H9 (cell line): ENCODE measurements at regions not wholly inside any gene's neighbourhood (a gene's known extent, or its start where the extent isn't known, plus 50 kb on each side); places are given as distances from the start of the nearest gene placed in this dataset.

ENCODE experiments used
- DNase-seq: peaks from one replicate; pipeline ENCODE4 v3.0.0-alpha.2; 2017
- H2AFZ ChIP-seq: one replicate; pipeline ENCODE4 v1.6.1; 2013; ENCODE audit warnings: mild to moderate bottlenecking, low read length, control low read depth, moderate library complexity
- H2AK5ac ChIP-seq: 2 replicates; pipeline ENCODE4 v1.6.1; 2013; ENCODE audit warnings: low read length, control low read depth, mixed read lengths; ENCODE audit not compliant: insufficient read length
- H2BK120ac ChIP-seq: one replicate; pipeline ENCODE4 v1.6.1; 2013; ENCODE audit warnings: low read depth, mild to moderate bottlenecking, low read length, control low read depth, inconsistent platforms; ENCODE audit not compliant: poor library complexity, severe bottlenecking
- H2BK12ac ChIP-seq: 2 replicates; pipeline ENCODE4 v1.6.1; 2013; ENCODE audit warnings: low read length, control low read depth, mixed read lengths, low read depth; ENCODE audit not compliant: insufficient read length
- H2BK15ac ChIP-seq: 2 replicates; pipeline ENCODE4 v1.6.1; 2013; ENCODE audit warnings: low read depth, low read length, control low read depth
- H2BK20ac ChIP-seq: one replicate; pipeline ENCODE4 v1.6.1; 2013; ENCODE audit warnings: low read depth, mild to moderate bottlenecking, low read length, control low read depth, inconsistent platforms; ENCODE audit not compliant: poor library complexity, severe bottlenecking
- H2BK5ac ChIP-seq: 2 replicates; pipeline ENCODE4 v1.6.1; 2013; ENCODE audit warnings: low read length, control low read depth, mixed read lengths; ENCODE audit not compliant: insufficient read length
- H3K14ac ChIP-seq: 2 replicates; pipeline ENCODE4 v1.6.1; 2013; ENCODE audit warnings: low read length, control low read depth; ENCODE audit not compliant: insufficient read depth
- H3K18ac ChIP-seq: 2 replicates; pipeline ENCODE4 v1.6.1; 2013; ENCODE audit warnings: low read depth, mild to moderate bottlenecking, mixed read lengths, low read length, control low read depth; ENCODE audit not compliant: insufficient read length
- H3K23ac ChIP-seq: 2 replicates; pipeline ENCODE4 v1.6.1; 2013; ENCODE audit warnings: low read length, control low read depth, mixed read lengths, low read depth; ENCODE audit not compliant: insufficient read length
- H3K23me2 ChIP-seq: 2 replicates; pipeline ENCODE4 v1.6.1; 2013; ENCODE audit warnings: low read depth, mild to moderate bottlenecking, mixed read lengths, low read length, control low read depth; ENCODE audit not compliant: insufficient read length, poor library complexity, severe bottlenecking
- H3K27ac ChIP-seq: 2 replicates; pipeline ENCODE4 v1.5.1; 2013; ENCODE audit warnings: low read length, control low read depth, mixed read lengths, low read depth; ENCODE audit not compliant: insufficient read length
- H3K27me3 ChIP-seq: 2 replicates; pipeline ENCODE4 v1.6.1; 2013; ENCODE audit warnings: low read length, control low read depth, inconsistent platforms; ENCODE audit not compliant: insufficient read depth
- H3K4ac ChIP-seq: 2 replicates; pipeline ENCODE4 v1.6.1; 2013; ENCODE audit warnings: low read depth, mild to moderate bottlenecking, control low read depth, inconsistent platforms, low read length, moderate library complexity
- H3K4me1 ChIP-seq: 2 replicates; pipeline ENCODE4 v1.6.1; 2013; ENCODE audit warnings: low read length, control low read depth, inconsistent platforms; ENCODE audit not compliant: insufficient read depth
- H3K4me2 ChIP-seq: 2 replicates; pipeline ENCODE4 v1.6.1; 2013; ENCODE audit warnings: low read length, control low read depth, mixed read lengths; ENCODE audit not compliant: insufficient read length, insufficient read depth
- H3K56ac ChIP-seq: 2 replicates; pipeline ENCODE4 v1.6.1; 2013; ENCODE audit warnings: low read depth, mild to moderate bottlenecking, mixed read lengths, low read length, control low read depth; ENCODE audit not compliant: insufficient read length
- H3K79me1 ChIP-seq: 2 replicates; pipeline ENCODE4 v1.6.1; 2013; ENCODE audit warnings: low read depth, mild to moderate bottlenecking, moderate library complexity, low read length, control low read depth, inconsistent platforms; ENCODE audit not compliant: insufficient read depth, poor library complexity, severe bottlenecking
- H3K79me2 ChIP-seq: 2 replicates; pipeline ENCODE4 v1.6.1; 2013; ENCODE audit warnings: low read length, control low read depth, inconsistent platforms; ENCODE audit not compliant: insufficient read depth
- H3K9ac ChIP-seq: 2 replicates; pipeline ENCODE4 v1.6.1; 2013; ENCODE audit warnings: low read length, control low read depth, mixed read lengths; ENCODE audit not compliant: insufficient read length; ENCODE audit errors: extremely low read depth
- H3K9me3 ChIP-seq: one replicate; pipeline ENCODE4 v1.6.1; 2013; ENCODE audit warnings: low read depth, low read length, inconsistent platforms; ENCODE audit not compliant: control insufficient read depth
- H3T11ph ChIP-seq: one replicate; pipeline ENCODE4 v1.6.1; 2013; ENCODE audit warnings: mild to moderate bottlenecking, low read length, control low read depth, inconsistent platforms
- H4K20me1 ChIP-seq: one replicate; pipeline ENCODE4 v1.6.1; 2013; ENCODE audit not compliant: control insufficient read depth, insufficient read length, insufficient read depth
- H4K5ac ChIP-seq: 2 replicates; pipeline ENCODE4 v1.6.1; 2013; ENCODE audit warnings: low read depth, mild to moderate bottlenecking, mixed read lengths, low read length, control low read depth; ENCODE audit not compliant: insufficient read length
- H4K8ac ChIP-seq: replicated peaks from 2 replicates; pipeline ENCODE4 v1.6.1; 2013; ENCODE audit warnings: low read length, control low read depth, mixed read lengths, low read depth; ENCODE audit not compliant: insufficient read length
- H4K91ac ChIP-seq: 2 replicates; pipeline ENCODE4 v1.6.1; 2013; ENCODE audit warnings: low read depth, mild to moderate bottlenecking, moderate library complexity, mixed read lengths, low read length, control low read depth; ENCODE audit not compliant: insufficient read length
- H3K27ac Mint-ChIP-seq, 3 experiments: 2 replicates in 2 of 3; 3 replicates in 1 of 3; pipeline ENCODE4 v1.8.0; 2020 to 2021; ENCODE audit warnings: mixed read lengths in 3 of 3, mild to moderate bottlenecking in 1 of 3, moderate library complexity in 1 of 3
- H3K27me3 Mint-ChIP-seq: 2 replicates; pipeline ENCODE4 v1.8.0; 2021; ENCODE audit warnings: low read depth, mild to moderate bottlenecking, moderate library complexity, mixed read lengths
- H3K36me3 Mint-ChIP-seq, 3 experiments: 2 replicates in 2 of 3; 3 replicates in 1 of 3; pipeline ENCODE4 v1.8.0; 2020 to 2021; ENCODE audit warnings: low read depth in 3 of 3, mixed read lengths in 3 of 3; ENCODE audit not compliant: insufficient read depth in 1 of 3
- H3K4me1 Mint-ChIP-seq, 2 experiments: 2 replicates each; pipeline ENCODE4 v1.8.0; 2020; ENCODE audit warnings: mixed read lengths in 2 of 2
- H3K4me3 Mint-ChIP-seq, 2 experiments: 2 replicates in 1 of 2; 3 replicates in 1 of 2; pipeline ENCODE4 v1.8.0; 2020 to 2021; ENCODE audit warnings: mild to moderate bottlenecking in 2 of 2, mixed read lengths in 2 of 2, moderate library complexity in 1 of 2
- H3K9me3 Mint-ChIP-seq, 2 experiments: 2 replicates in 1 of 2; 3 replicates in 1 of 2; pipeline ENCODE4 v1.8.0; 2020; ENCODE audit warnings: mild to moderate bottlenecking in 2 of 2, mixed read lengths in 2 of 2, moderate library complexity in 1 of 2
- WGBS: extraction: QIAGEN DNeasy Blood & Tissue Kit; methylation state at CpG from one replicate; pipeline ENCODE4 v1.1.7; 2013; ENCODE audit warnings: missing lambda C conversion rate, low lambda C conversion rate, mixed read lengths; ENCODE audit not compliant: insufficient read length; ENCODE audit errors: extremely low coverage; 5-methylcytosine and 5-hydroxymethylcytosine counted together
- TF ChIP-seq, protein P1 (sequence below): fragments of 200-600 bp; sonication (generic); conservative IDR thresholded peaks from 3 replicates; pipeline ENCODE4 v1.8.0; 2021; ENCODE audit warnings: antibody characterized with exemption, mild to moderate bottlenecking

DNA sequence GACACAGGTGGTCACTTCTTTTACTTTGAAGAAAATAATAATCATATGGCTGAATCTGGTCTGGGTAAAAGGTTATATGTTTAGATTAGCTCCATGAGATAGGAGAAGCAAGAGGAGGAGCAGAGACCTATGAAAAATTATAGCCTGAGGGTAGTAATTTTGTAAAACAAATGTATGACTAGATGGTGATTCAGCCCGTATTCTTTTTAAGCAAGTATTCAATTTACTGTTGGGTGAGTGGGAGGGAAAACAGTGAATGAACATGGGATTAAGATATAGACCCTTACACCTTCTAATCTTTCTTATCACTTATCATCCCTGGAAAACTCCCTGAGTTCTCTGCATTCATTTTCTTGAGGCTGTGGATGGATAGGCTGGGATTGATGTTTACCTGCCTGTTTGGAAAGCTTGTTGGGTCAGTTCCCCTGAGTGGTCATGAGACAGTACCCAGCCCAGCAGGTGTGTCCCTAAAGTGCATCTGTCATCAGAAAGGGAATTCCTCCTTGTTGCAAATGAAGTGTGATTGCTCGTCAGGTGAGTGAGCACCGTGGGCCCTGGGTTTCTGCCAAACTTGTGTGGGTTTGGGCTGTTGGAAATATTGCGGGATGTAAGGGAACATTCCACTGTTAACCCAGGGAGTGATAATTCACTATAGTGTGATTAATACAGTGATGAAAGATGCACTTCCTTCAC, 101.2 kb upstream of the GDNF start:
- Histone ChIP-seq H2BK5ac (no peak overlapping the region), H2BK12ac (no peak overlapping the region), H2BK120ac (no peak overlapping the region), H2AFZ (no peak overlapping the region), H3K27me3 (no peaks in the 10 kb centered on the region; the same call in 1 of the 2 replicates), H3K9me3 (no peaks in the 10 kb centered on the region), H4K20me1 (no peaks in the 10 kb centered on the region), H3K27ac (no peak overlapping the region), H3T11ph (no peak overlapping the region), H3K79me1 (no peaks in the 10 kb centered on the region), H3K23me2 (no peaks in the 10 kb centered on the region), H4K91ac (no peak overlapping the region), H3K56ac (no peak overlapping the region), H3K18ac (no peak overlapping the region), H3K4me2 (no peak overlapping the region), H2AK5ac (no peak overlapping the region), H4K8ac (no peak overlapping the region), H3K4me1 (no peaks in the 10 kb centered on the region), H3K23ac (no peak overlapping the region), H2BK15ac (no peak overlapping the region), H3K14ac (no peak overlapping the region), H2BK20ac (no peak overlapping the region), H3K9ac (no peak overlapping the region), H4K5ac (no peak overlapping the region), H3K79me2 (no peaks in the 10 kb centered on the region), H3K4ac (no peak overlapping the region)
- Mint-ChIP-seq H3K27ac (no peak overlapping the region), H3K27me3 (peaks cover 1% of the 10 kb centered on the region; the same call in 1 of the 2 replicates), H3K36me3 (no peaks in the 10 kb centered on the region), H3K9me3 (no peaks in the 10 kb centered on the region; a peak in 2 of 5 replicates), H3K4me3 (no peak overlapping the region), H3K4me1 (no peaks in the 10 kb centered on the region)
- no peak for DNase-seq
- TF ChIP-seq, protein P1, sequence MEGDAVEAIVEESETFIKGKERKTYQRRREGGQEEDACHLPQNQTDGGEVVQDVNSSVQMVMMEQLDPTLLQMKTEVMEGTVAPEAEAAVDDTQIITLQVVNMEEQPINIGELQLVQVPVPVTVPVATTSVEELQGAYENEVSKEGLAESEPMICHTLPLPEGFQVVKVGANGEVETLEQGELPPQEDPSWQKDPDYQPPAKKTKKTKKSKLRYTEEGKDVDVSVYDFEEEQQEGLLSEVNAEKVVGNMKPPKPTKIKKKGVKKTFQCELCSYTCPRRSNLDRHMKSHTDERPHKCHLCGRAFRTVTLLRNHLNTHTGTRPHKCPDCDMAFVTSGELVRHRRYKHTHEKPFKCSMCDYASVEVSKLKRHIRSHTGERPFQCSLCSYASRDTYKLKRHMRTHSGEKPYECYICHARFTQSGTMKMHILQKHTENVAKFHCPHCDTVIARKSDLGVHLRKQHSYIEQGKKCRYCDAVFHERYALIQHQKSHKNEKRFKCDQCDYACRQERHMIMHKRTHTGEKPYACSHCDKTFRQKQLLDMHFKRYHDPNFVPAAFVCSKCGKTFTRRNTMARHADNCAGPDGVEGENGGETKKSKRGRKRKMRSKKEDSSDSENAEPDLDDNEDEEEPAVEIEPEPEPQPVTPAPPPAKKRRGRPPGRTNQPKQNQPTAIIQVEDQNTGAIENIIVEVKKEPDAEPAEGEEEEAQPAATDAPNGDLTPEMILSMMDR, result no peak
- no CpG with 5 or more reads among the region's 4 CpGs for WGBS
